WI38 (cell line): ENCODE measurements at regions not wholly inside any gene's neighbourhood (a gene's known extent, or its start where the extent isn't known, plus 50 kb on each side); places are given as distances from the start of the nearest gene placed in this dataset.
"Not testable (repeated sequence)": the region's sequence is repeated elsewhere in the genome, so short reads cannot be mapped to it uniquely, and the experiment has no call there.

ENCODE experiments used
- H3K4me3 ChIP-seq: 2 replicates; pipeline ENCODE4 v1.5.1; 2011; ENCODE audit warnings: low read depth, mild to moderate bottlenecking, control low read depth, low read length
- TF ChIP-seq, protein P1 (sequence below): IDR thresholded peaks from 2 replicates; pipeline ENCODE4 v1.5.1; 2012; ENCODE audit warnings: low read depth, mild to moderate bottlenecking, control low read depth, low read length

DNA sequence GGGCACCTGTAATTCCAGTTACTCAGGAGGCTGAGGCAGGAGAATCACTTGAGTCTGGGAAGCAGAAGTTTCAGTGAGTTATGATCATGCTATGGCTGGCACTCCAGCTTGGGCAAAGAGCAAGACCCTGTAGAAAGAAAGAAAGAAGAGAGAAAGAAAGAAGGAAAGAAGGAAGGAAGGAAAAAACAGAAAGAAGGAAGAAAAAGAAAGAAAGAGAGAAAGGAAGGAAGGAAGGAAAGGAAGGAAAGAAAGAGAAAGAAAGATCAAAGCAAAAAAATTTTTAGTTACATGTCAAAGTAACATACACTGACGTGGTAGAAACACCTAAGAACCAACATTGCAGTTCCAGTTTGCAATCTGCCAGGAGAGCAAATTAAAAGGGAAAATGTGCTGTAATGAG lies 73.8 kb upstream of the JCAD start:
- TF ChIP-seq, protein P1, sequence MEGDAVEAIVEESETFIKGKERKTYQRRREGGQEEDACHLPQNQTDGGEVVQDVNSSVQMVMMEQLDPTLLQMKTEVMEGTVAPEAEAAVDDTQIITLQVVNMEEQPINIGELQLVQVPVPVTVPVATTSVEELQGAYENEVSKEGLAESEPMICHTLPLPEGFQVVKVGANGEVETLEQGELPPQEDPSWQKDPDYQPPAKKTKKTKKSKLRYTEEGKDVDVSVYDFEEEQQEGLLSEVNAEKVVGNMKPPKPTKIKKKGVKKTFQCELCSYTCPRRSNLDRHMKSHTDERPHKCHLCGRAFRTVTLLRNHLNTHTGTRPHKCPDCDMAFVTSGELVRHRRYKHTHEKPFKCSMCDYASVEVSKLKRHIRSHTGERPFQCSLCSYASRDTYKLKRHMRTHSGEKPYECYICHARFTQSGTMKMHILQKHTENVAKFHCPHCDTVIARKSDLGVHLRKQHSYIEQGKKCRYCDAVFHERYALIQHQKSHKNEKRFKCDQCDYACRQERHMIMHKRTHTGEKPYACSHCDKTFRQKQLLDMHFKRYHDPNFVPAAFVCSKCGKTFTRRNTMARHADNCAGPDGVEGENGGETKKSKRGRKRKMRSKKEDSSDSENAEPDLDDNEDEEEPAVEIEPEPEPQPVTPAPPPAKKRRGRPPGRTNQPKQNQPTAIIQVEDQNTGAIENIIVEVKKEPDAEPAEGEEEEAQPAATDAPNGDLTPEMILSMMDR: no peak
- H3K4me3 ChIP-seq: no peak overlapping the region

DNA sequence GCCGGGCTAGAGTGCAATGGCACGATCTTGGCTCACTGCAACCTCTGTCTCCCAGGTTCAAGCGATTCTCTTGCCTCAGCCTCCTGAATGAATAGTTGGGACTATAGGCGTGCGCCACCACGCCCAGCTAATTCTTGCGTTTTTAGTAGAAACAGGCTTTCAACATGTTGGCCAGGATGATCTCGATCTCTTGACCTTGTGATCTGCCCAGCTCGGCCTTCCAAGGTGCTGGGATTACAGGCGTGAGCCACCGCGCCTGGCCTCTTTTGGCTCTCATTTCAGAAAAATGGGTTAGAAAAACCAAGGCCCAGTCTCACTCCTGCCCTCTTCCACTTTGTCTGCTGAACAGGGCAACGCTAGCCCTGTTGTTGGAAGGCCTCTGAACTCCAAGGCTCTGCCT lies 72.0 kb upstream of the JCAD start:
- H3K4me3 ChIP-seq: not testable (repeated sequence)

DNA sequence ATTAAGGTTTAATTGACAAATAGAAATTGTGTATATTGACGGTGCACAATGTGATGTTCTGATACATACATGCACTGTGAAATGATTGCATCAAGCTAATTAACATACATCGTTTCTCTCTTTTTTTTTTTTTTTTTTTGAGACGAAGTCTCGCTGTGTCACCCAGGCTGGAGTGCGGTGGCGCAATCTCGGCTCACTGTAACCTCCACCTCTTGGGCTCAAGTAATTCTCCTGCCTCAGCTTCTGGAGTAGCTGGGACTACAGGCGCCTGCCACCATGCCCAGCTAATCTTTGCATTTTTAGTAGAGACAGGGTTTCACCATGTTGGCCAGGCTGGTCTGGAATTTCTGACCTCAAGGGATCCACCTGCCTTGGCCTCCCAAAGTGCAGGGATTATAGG lies 69.9 kb upstream of the JCAD start:
- H3K4me3 ChIP-seq: not testable (repeated sequence)

DNA sequence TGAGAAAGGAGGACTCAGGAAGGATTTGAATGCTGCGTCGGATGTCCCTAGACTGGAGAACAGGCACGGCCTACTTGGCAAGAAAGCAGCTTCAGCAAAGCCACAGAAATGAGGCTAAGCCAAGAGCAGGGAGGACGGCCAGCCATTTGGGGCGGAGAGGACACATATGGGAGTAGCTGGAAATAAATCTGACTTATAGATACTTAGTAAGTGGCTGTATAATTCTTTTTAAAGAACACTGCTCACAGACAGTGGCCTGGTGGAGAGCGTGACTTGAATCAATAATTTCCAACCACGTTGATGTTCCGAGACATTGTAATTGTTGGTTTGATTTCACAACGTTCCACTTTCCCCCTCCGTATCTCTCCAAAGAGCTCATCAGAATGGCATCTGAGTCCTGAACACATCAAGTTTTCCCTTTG lies 67.7 kb upstream of the JCAD start:
- no peak overlapping the region for H3K4me3 ChIP-seq
- TF ChIP-seq, protein P1: no peak

DNA sequence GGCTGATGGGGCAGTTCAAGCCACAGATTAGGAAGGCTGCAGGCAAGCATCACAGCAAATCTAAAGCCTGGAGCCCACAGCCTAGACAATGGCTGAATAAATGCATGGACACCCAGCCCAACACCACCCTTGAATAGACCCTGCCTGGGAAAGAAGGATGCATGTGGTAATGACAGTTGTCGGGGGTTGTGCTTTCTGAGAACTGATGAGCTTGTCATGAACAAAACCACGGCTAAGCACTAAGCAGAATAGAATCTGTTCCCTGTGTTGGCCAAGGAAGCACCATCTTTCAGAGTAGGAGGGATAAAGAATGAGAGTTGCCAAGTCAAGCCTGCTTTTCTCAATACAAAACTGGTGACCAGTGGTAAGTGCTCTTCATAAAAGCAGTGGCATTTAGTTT lies 66.1 kb upstream of the JCAD start:
- H3K4me3 ChIP-seq: no peak overlapping the region
- TF ChIP-seq, protein P1: no peak

DNA sequence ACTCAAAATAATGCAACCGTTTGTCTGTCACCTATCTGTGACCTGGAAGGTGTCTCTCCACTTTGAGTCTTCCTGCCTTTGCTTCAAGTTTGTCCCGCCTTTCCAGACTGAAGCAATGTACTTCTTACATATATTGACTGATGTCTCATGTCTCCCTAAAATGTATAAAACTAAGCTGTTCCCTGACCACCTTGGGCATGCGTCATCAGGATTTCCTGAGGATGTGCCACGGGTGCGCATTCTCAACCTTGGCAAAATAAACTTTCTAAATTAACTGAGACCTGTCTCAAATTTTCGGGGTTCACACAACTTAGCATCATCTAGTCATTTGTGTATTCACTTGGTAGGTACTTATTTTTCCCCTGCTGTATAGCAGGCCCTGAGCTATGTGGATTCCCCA lies 65.3 kb upstream of the JCAD start:
- H3K4me3 ChIP-seq: no peak overlapping the region
- TF ChIP-seq, protein P1: no peak

DNA sequence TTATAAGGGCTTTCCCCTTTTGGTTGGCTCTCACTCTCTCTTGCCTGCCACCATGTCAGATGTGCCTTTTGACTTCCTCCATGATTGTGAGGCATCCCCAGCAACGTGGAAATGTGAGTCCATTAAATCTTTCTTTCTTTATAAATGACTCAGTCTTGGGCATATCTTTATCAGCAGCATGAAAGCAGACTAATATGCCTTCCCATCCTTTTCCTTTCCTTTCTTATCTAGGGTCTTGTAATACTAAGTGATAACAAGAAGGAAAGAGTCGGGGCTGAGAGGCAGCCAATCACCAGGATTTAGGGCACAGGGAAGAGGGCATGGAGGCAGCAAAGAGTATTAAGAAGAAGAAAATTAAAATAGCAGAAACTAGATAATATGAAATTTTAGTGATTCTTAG lies 62.0 kb upstream of the JCAD start:
- H3K4me3 ChIP-seq: no peak overlapping the region
- TF ChIP-seq, protein P1: no peak

DNA sequence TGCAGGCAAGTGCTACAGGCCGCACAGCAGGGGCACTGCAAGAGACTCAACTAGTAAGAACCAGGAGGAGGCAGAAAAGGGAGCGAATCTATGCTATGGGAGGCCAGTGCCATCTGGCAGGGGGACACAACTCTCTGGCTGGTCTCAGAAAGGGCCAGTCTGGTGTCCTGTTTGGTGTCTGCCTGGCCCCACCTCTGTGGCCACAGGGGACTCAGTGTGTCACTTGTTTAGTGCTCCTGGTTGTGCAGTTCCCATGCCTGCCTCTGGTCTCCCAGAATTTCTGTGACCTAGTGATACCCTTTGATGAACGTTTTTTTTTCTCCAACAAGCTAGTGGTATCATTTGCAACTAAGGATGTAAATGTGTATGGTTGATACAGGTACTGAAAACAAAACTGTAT lies 59.2 kb upstream of the JCAD start:
- TF ChIP-seq, protein P1: no peak
- H3K4me3 ChIP-seq: no peak overlapping the region
